Ishikawa (cell line): ENCODE measurements at regions not wholly inside any gene's neighbourhood (a gene's known extent, or its start where the extent isn't known, plus 50 kb on each side); places are given as distances from the start of the nearest gene placed in this dataset.

Experiments
- CEBPB ChIP-seq: IDR thresholded peaks from 2 replicates; pipeline ENCODE4 v1.6.1; 2012
- CREB1 ChIP-seq: IDR thresholded peaks from 2 replicates; pipeline ENCODE4 v1.6.1; 2012; ENCODE audit warnings: low read depth
- EGR1 ChIP-seq: IDR thresholded peaks from 2 replicates; pipeline ENCODE4 v1.6.1; 2012
- EP300 ChIP-seq: IDR thresholded peaks from 2 replicates; pipeline ENCODE4 v1.6.1; 2012; ENCODE audit warnings: borderline replicate concordance
- FOXM1 ChIP-seq: IDR thresholded peaks from 2 replicates; pipeline ENCODE4 v1.6.1; 2012; ENCODE audit warnings: low read depth, borderline replicate concordance
- MAX ChIP-seq: IDR thresholded peaks from 2 replicates; pipeline ENCODE4 v1.6.1; 2012
- NFIC ChIP-seq: IDR thresholded peaks from 2 replicates; pipeline ENCODE4 v1.6.1; 2012
- RAD21 ChIP-seq: IDR thresholded peaks from 2 replicates; pipeline ENCODE4 v1.6.1; 2012; ENCODE audit warnings: low read depth
- REST ChIP-seq: IDR thresholded peaks from 2 replicates; pipeline ENCODE4 v1.6.1; 2012; ENCODE audit warnings: low read depth, mild to moderate bottlenecking
- TAF1 ChIP-seq: IDR thresholded peaks from 2 replicates; pipeline ENCODE4 v1.6.1; 2012; ENCODE audit warnings: low read depth, mild to moderate bottlenecking
- TCF12 ChIP-seq: IDR thresholded peaks from 2 replicates; pipeline ENCODE4 v1.6.1; 2012; ENCODE audit warnings: low read depth
- TEAD4 ChIP-seq: IDR thresholded peaks from 2 replicates; pipeline ENCODE4 v1.6.1; 2012
- USF1 ChIP-seq: IDR thresholded peaks from 2 replicates; pipeline ENCODE4 v1.6.1; 2012
- YY1 ChIP-seq: IDR thresholded peaks from 2 replicates; pipeline ENCODE4 v1.6.1; 2012; ENCODE audit warnings: low read depth
- ZBTB7A ChIP-seq: IDR thresholded peaks from 2 replicates; pipeline ENCODE4 v1.6.1; 2012; ENCODE audit warnings: low read depth

GRCh38 chr7:49666764-49667163, 106.7 kb upstream of the VWC2 start:
- no peak for TF ChIP-seq EP300
- TF ChIP-seq EGR1 = no peak
- TF ChIP-seq TCF12 = no peak
- no peak for TF ChIP-seq CREB1
- TF ChIP-seq YY1 = no peak
- no peak for TF ChIP-seq TAF1
- no peak for TF ChIP-seq CEBPB
- no peak for TF ChIP-seq TEAD4
- no peak for TF ChIP-seq USF1
- TF ChIP-seq ZBTB7A = no peak
- TF ChIP-seq NFIC = no peak
- no peak for TF ChIP-seq FOXM1
- no peak for TF ChIP-seq MAX

- TF ChIP-seq USF1 = no peak
- no peak for TF ChIP-seq YY1
- TF ChIP-seq MAX = no peak
- no peak for TF ChIP-seq TCF12
- TF ChIP-seq TAF1 = no peak
- no peak for TF ChIP-seq REST
- TF ChIP-seq ZBTB7A = no peak
- no peak for TF ChIP-seq TEAD4
- TF ChIP-seq EP300 = no peak
- TF ChIP-seq RAD21 = no peak
- no peak for TF ChIP-seq CEBPB
- TF ChIP-seq NFIC = no peak
These were observed 104.2 kb upstream of the VWC2 start for GRCh38 chr7:49669285-49669684.

GRCh38 chr7:49669692-49670260, 103.7 kb upstream of the VWC2 start:
- TF ChIP-seq EP300 (no peak), REST (no peak), CEBPB (no peak), RAD21 (no peak), NFIC (no peak), YY1 (no peak), FOXM1 (no peak), TAF1 (no peak), TCF12 (no peak), MAX (no peak), CREB1 (no peak), ZBTB7A (no peak), EGR1 (no peak), USF1 (no peak), TEAD4 (no peak)

- TF ChIP-seq RAD21 = no peak
- no peak for TF ChIP-seq YY1
- TF ChIP-seq MAX = no peak
- TF ChIP-seq CEBPB = no peak
- no peak for TF ChIP-seq EP300
- no peak for TF ChIP-seq TEAD4
- TF ChIP-seq NFIC = no peak
- no peak for TF ChIP-seq ZBTB7A
- TF ChIP-seq TCF12 = no peak
- no peak for TF ChIP-seq USF1
- no peak for TF ChIP-seq CREB1
- TF ChIP-seq FOXM1 = no peak
- TF ChIP-seq EGR1 = no peak
- TF ChIP-seq REST = no peak
- TF ChIP-seq TAF1 = no peak
These were observed 102.4 kb upstream of the VWC2 start for GRCh38 chr7:49670991-49671390.
